ENCODE measurements at regions not wholly inside any gene's neighbourhood (a gene's known extent, or its start where the extent isn't known, plus 50 kb on each side); places are given as distances from the start of the nearest gene placed in this dataset.
A peak's percentile ranks its signal among the peaks of the same experiment; 100 is the strongest.

GRCh38 chr17:34859652-34860051 lies 101.6 kb downstream of the CCT6B start:
- TF ChIP-seq CTCF (IDR thresholded peaks at IDR 0.05; ENCODE audit: low read depth, low read length): no peak
- Histone ChIP-seq H3K4me3 (ENCODE audit: low read depth, low read length) (no peak overlapping the region), H3K4me1 (peaks cover 3% of the 10 kb centered on the region), H3K36me3 (no peaks in the 10 kb centered on the region), H3K27me3 (no peaks in the 10 kb centered on the region), H3K9me3 (no peaks in the 10 kb centered on the region)
- no peak for DNase-seq

- no peak for TF ChIP-seq CTCF (IDR thresholded peaks at IDR 0.05; ENCODE audit: low read depth, low read length)
- Histone ChIP-seq H3K4me3 (ENCODE audit: low read depth, low read length) (no peak overlapping the region), H3K36me3 (no peaks in the 10 kb centered on the region), H3K4me1 (peaks cover 3% of the 10 kb centered on the region), H3K9me3 (no peaks in the 10 kb centered on the region), H3K27me3 (no peaks in the 10 kb centered on the region)
- no peak for DNase-seq
These were observed 102.4 kb downstream of the CCT6B start for GRCh38 chr17:34858591-34859565.

GRCh38 chr17:34853924-34854323 lies 107.3 kb downstream of the CCT6B start:
- TF ChIP-seq CTCF (IDR thresholded peaks at IDR 0.05; ENCODE audit: low read depth, low read length): no peak
- Histone ChIP-seq H3K9me3 (no peaks in the 10 kb centered on the region), H3K36me3 (no peaks in the 10 kb centered on the region), H3K27me3 (no peaks in the 10 kb centered on the region), H3K4me1 (no peaks in the 10 kb centered on the region), H3K4me3 (ENCODE audit: low read depth, low read length) (no peak overlapping the region)
- DNase-seq: no peak

GRCh38 chr17:34852614-34853013 lies 108.6 kb downstream of the CCT6B start:
- Histone ChIP-seq H3K9me3 (no peaks in the 10 kb centered on the region), H3K4me1 (no peaks in the 10 kb centered on the region), H3K27me3 (no peaks in the 10 kb centered on the region), H3K36me3 (no peaks in the 10 kb centered on the region), H3K4me3 (ENCODE audit: low read depth, low read length) (no peak overlapping the region)
- DNase-seq: no peak
- TF ChIP-seq CTCF (IDR thresholded peaks at IDR 0.05; ENCODE audit: low read depth, low read length): peak; percentile 42

GRCh38 chr17:34851961-34852540 lies 109.2 kb downstream of the CCT6B start:
- Histone ChIP-seq H3K27me3 (no peaks in the 10 kb centered on the region), H3K4me3 (ENCODE audit: low read depth, low read length) (no peak overlapping the region), H3K36me3 (no peaks in the 10 kb centered on the region), H3K4me1 (no peaks in the 10 kb centered on the region), H3K9me3 (no peaks in the 10 kb centered on the region)
- TF ChIP-seq CTCF (IDR thresholded peaks at IDR 0.05; ENCODE audit: low read depth, low read length): no peak
- no peak for DNase-seq

- H3K9me3 ChIP-seq: no peaks in the 10 kb centered on the region
- no peak for DNase-seq
- H3K4me3 ChIP-seq (ENCODE audit: low read depth, low read length): no peak overlapping the region
- H3K4me1 ChIP-seq: no peaks in the 10 kb centered on the region
- H3K36me3 ChIP-seq: no peaks in the 10 kb centered on the region
- H3K27me3 ChIP-seq: no peaks in the 10 kb centered on the region
- no peak for TF ChIP-seq CTCF (IDR thresholded peaks at IDR 0.05; ENCODE audit: low read depth, low read length)
These were observed 110.3 kb downstream of the CCT6B start for GRCh38 chr17:34850964-34851363.
